ENCODE measurements at regions not wholly inside any gene's neighbourhood (a gene's known extent, or its start where the extent isn't known, plus 50 kb on each side); places are given as distances from the start of the nearest gene placed in this dataset.

DNA sequence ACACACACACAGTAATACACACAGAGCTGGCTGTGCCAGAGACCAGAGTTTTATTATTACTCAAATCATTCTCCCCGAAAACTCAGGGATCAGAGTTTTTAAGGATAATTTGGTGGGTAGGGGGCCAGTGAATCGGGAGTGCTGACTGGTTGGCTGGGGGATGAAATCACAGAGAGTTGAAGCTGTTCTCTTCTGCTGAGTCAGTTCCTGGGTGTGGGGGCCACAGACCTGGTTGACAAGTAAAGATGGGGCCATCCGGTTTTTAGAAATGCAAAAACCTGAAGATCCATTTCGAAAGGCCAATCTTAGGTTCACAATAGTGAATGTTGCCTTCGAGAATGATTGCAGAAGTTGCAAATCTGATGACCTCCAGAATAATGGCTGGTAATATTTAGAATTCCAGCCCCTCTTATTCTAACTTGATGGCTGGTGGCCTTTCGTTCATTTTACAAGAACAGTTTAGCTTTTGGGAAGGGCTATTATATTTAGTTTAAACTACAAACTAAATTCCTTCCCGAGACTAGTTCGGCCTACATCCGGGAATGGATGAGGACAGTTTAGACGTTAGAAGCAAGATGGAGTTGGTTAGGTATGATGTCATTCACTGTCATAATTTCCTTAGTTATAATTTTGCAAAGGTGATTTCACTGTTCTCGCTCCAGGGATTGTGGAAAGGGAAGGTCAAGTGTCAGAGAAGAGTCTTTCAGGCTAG is 123.2 kb downstream of the KCNJ18 start:
- ATAC-seq (no peak), DNase-seq (no peak)
- Histone ChIP-seq H3K27me3 (ENCODE audit: insufficient read depth in 3 of 3, low read length in 2 of 3) (peaks cover 0 to 5% (median 0%) of the 10 kb centered on the region in 3 donors), H3K9me3 (no peaks in the 10 kb centered on the region), H3K36me3 (ENCODE audit: insufficient read depth in 1 of 2, low read depth in 1 of 2) (no peaks in the 10 kb centered on the region), H3K4me3 (no peak overlapping the region), H3K27ac (no peak overlapping the region), H3K4me1 (no peaks in the 10 kb centered on the region)
- TF ChIP-seq, protein P1, sequence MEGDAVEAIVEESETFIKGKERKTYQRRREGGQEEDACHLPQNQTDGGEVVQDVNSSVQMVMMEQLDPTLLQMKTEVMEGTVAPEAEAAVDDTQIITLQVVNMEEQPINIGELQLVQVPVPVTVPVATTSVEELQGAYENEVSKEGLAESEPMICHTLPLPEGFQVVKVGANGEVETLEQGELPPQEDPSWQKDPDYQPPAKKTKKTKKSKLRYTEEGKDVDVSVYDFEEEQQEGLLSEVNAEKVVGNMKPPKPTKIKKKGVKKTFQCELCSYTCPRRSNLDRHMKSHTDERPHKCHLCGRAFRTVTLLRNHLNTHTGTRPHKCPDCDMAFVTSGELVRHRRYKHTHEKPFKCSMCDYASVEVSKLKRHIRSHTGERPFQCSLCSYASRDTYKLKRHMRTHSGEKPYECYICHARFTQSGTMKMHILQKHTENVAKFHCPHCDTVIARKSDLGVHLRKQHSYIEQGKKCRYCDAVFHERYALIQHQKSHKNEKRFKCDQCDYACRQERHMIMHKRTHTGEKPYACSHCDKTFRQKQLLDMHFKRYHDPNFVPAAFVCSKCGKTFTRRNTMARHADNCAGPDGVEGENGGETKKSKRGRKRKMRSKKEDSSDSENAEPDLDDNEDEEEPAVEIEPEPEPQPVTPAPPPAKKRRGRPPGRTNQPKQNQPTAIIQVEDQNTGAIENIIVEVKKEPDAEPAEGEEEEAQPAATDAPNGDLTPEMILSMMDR (IDR thresholded peaks at IDR 0.05): no peak
- intact Hi-C loops (cut with DNase I): no loop called here
- 79 to 82% (median 81%) methylated on average over 11 of the region's 11 CpGs for WGBS, 3 donors

DNA sequence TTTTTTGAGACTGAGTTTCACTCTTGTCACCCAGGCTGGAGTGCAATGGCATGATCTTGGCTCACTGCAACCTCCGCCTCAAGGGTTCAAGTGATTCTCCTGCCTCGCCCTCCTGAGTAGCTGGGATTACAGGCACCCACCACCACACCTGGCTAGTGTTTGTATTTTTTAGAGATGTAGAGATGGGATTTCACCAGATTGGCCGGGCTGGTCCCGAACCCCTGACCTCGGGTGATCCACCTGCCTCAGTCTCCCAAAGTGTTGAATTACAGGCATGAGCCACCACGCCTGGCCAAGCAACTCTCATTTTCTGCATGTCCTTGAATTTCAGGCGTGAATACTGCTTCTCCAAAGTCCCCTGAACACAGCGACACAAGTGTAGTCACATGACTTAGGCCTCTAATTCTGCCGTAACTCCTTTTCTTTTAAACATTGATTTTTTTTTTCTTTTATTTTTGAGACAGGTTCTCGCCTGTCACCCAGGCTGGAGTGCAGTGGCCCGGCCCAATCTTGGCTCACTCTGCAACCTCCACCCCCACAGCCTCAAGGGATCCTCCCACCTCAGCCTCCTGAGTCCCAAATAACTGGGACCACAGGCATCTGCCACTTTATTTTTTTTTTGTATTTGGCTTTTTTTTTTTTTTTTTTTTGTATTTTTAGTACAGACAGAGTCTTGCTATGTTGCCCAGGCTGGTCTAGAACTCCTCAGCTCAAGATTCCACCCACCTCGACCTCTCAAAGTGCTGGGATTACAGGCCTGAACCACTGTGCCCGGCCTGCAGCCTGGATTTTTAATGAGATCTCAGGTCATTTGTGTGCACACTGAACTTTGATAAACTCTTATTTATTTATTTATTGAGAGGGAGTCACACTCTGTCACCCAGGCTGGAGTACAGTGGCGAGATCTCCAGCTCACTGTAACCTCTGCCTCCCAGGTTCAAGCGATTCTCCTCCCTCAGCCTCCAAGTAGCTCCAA is 124.6 kb downstream of the KCNJ18 start:
- TF ChIP-seq, protein P1 (IDR thresholded peaks at IDR 0.05): no peak
- Histone ChIP-seq H3K4me3 (no peak overlapping the region), H3K27me3 (ENCODE audit: insufficient read depth in 3 of 3, low read length in 2 of 3) (peaks cover 0 to 5% (median 0%) of the 10 kb centered on the region in 3 donors), H3K27ac (no peak overlapping the region), H3K9me3 (no peaks in the 10 kb centered on the region), H3K36me3 (ENCODE audit: insufficient read depth in 1 of 2, low read depth in 1 of 2) (no peaks in the 10 kb centered on the region), H3K4me1 (no peaks in the 10 kb centered on the region)
- DNase-seq (no peak), ATAC-seq (no peak)
- intact Hi-C loops (cut with DNase I): no loop called here
- 74 to 77% (median 76%) methylated on average over 15 of the region's 15 CpGs for WGBS, 3 donors

DNA sequence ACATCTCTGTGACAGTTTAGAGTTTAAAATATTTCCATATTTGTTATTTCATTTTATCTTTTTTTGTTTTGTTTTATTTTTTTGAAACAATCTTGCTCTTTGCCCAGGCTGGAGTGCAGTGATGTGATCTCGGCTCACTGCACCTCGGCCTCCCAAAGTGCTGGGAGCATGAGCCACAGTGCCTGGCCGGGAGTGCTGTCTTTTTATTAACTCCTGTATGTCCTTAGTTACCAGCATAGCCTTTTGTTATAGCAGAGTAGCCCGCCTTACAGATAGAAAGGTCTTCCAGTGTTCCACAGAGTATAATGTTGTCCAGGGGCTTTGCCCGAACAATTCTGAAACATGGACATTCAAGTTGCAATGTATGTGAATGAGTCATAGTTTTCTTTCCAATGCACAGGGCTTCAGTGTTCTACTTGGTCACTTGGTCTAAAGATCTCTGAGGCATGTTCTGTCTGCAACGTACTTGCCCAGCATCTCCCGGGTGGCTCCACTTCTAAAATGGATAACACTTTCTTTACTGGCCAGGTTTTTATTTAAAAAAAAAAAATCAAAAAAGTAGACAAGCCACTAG is 125.6 kb downstream of the KCNJ18 start:
- no peak overlapping the region for H3K4me3 ChIP-seq
- 73 to 79% (median 77%) methylated on average over 7 of the region's 7 CpGs for WGBS, 3 donors

DNA sequence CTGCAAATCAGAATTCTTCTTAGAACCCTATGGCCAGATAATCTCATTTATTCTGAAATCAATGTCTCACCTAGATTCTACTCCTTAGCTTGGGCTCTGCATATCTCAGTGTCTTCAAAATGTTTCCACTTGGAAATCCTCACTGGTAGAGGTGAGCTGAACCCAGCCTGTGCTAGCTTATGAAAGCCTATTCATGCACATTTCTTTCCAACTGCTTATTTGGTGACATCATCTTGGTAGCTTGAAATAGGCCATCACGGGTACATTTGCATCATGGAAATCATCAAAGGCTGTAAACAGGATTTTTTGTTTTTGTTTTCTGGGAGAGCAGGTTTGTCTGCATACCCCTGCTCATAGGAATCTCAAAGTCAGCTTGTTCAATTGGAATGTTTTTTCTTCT is 130.8 kb downstream of the KCNJ18 start:
- Histone ChIP-seq H3K9me3 (no peaks in the 10 kb centered on the region), H3K27ac (no peak overlapping the region), H3K27me3 (ENCODE audit: insufficient read depth in 3 of 3, low read length in 2 of 3) (no peaks in the 10 kb centered on the region), H3K36me3 (ENCODE audit: insufficient read depth in 1 of 2, low read depth in 1 of 2) (no peaks in the 10 kb centered on the region), H3K4me3 (no peak overlapping the region), H3K4me1 (no peaks in the 10 kb centered on the region)
- intact Hi-C loops (cut with DNase I): no loop called here
- DNase-seq (no peak), ATAC-seq (no peak)
- TF ChIP-seq, protein P1 (IDR thresholded peaks at IDR 0.05): no peak
- WGBS, 3 donors: 46 to 56% (median 50%) methylated on average over 1 of the region's 1 CpG

More for the DNA sequence above, 125.6 kb downstream of the KCNJ18 start:
- H3K27me3 ChIP-seq (ENCODE audit: insufficient read depth in 3 of 3, low read length in 2 of 3): peaks cover 0 to 5% (median 0%) of the 10 kb centered on the region in 3 donors
- TF ChIP-seq, protein P1 (IDR thresholded peaks at IDR 0.05): no peak
- H3K36me3 ChIP-seq (ENCODE audit: insufficient read depth in 1 of 2, low read depth in 1 of 2): no peaks in the 10 kb centered on the region
- H3K27ac ChIP-seq: no peak overlapping the region
- ATAC-seq (no peak), DNase-seq (no peak)
- intact Hi-C loops (cut with DNase I): no loop called here
- H3K4me1 ChIP-seq: no peaks in the 10 kb centered on the region
- no peaks in the 10 kb centered on the region for H3K9me3 ChIP-seq

All from psoas muscle (tissue), 7 donors.